ENCODE measurements at regions not wholly inside any gene's neighbourhood (a gene's known extent, or its start where the extent isn't known, plus 50 kb on each side); places are given as distances from the start of the nearest gene placed in this dataset.

- TF ChIP-seq, protein P1, sequence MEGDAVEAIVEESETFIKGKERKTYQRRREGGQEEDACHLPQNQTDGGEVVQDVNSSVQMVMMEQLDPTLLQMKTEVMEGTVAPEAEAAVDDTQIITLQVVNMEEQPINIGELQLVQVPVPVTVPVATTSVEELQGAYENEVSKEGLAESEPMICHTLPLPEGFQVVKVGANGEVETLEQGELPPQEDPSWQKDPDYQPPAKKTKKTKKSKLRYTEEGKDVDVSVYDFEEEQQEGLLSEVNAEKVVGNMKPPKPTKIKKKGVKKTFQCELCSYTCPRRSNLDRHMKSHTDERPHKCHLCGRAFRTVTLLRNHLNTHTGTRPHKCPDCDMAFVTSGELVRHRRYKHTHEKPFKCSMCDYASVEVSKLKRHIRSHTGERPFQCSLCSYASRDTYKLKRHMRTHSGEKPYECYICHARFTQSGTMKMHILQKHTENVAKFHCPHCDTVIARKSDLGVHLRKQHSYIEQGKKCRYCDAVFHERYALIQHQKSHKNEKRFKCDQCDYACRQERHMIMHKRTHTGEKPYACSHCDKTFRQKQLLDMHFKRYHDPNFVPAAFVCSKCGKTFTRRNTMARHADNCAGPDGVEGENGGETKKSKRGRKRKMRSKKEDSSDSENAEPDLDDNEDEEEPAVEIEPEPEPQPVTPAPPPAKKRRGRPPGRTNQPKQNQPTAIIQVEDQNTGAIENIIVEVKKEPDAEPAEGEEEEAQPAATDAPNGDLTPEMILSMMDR (IDR thresholded peaks at IDR 0.05; ENCODE audit: low read depth, low read length, missing input control), result no peak
- TF ChIP-seq RAD21 (IDR thresholded peaks at IDR 0.05) (no peak), RXRA (IDR thresholded peaks at IDR 0.05) (no peak), ZBTB33 (IDR thresholded peaks at IDR 0.05) (no peak), JUND (IDR thresholded peaks at IDR 0.05) (no peak), SP1 (IDR thresholded peaks at IDR 0.05) (no peak), YY1 (IDR thresholded peaks at IDR 0.05) (no peak), TAF1 (conservative IDR thresholded peaks at IDR 0.05) (no peak), FOXA1 (IDR thresholded peaks at IDR 0.05) (no peak)
- TF ChIP-seq, protein P2, sequence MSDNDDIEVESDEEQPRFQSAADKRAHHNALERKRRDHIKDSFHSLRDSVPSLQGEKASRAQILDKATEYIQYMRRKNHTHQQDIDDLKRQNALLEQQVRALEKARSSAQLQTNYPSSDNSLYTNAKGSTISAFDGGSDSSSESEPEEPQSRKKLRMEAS (IDR thresholded peaks at IDR 0.05), result no peak
These were observed 190.2 kb downstream of the RAMP3 start for GRCh38 chr7:45347804-45348203.
